GM21786 (cell line): ENCODE measurements at regions not wholly inside any gene's neighbourhood (a gene's known extent, or its start where the extent isn't known, plus 50 kb on each side); places are given as distances from the start of the nearest gene placed in this dataset.
"Not testable (repeated sequence)": the region's sequence is repeated elsewhere in the genome, so short reads cannot be mapped to it uniquely, and the experiment has no call there.

Experiments used
- ATAC-seq: cut with Tn5 transposase; IDR thresholded peaks from one replicate; pipeline ENCODE4 v1.9.1; 2021; ENCODE audit not compliant: unreplicated experiment

- no peak for ATAC-seq
Measured at GRCh38 chr18:28771849-28772248, 594.9 kb upstream of the CDH2 start.

GRCh38 chr18:28768791-28769768 is 592.1 kb upstream of the CDH2 start:
- no peak for ATAC-seq

- ATAC-seq: no peak
Measured at GRCh38 chr18:28767727-28768211, 590.8 kb upstream of the CDH2 start.

GRCh38 chr18:28767201-28767600 is 590.3 kb upstream of the CDH2 start:
- ATAC-seq: no peak

GRCh38 chr18:28766721-28767120 is 589.8 kb upstream of the CDH2 start:
- no peak for ATAC-seq

- no peak for ATAC-seq
Measured at GRCh38 chr18:28766027-28766426, 589.1 kb upstream of the CDH2 start.

GRCh38 chr18:28760299-28760698 is 583.4 kb upstream of the CDH2 start:
- no peak for ATAC-seq

GRCh38 chr18:28757466-28758008 is 580.6 kb upstream of the CDH2 start:
- ATAC-seq: no peak

- ATAC-seq: no peak
Measured at GRCh38 chr18:28743115-28743514, 566.2 kb upstream of the CDH2 start.

- no peak for ATAC-seq
Measured at GRCh38 chr18:28740575-28740974, 563.6 kb upstream of the CDH2 start.

GRCh38 chr18:28736951-28737350 is 560.0 kb upstream of the CDH2 start:
- ATAC-seq: no peak

GRCh38 chr18:28736223-28736622 is 559.3 kb upstream of the CDH2 start:
- no peak for ATAC-seq

- ATAC-seq: no peak
Measured at GRCh38 chr18:28735731-28736130, 558.8 kb upstream of the CDH2 start.

- ATAC-seq: no peak
Measured at GRCh38 chr18:28729321-28729720, 552.4 kb upstream of the CDH2 start.

- ATAC-seq: no peak
Measured at GRCh38 chr18:28728891-28729290, 552.0 kb upstream of the CDH2 start.

GRCh38 chr18:28727189-28727588 is 550.3 kb upstream of the CDH2 start:
- ATAC-seq: not testable (repeated sequence)

- no peak for ATAC-seq
Measured at GRCh38 chr18:28725876-28726275, 548.9 kb upstream of the CDH2 start.

GRCh38 chr18:28723506-28723905 is 546.6 kb upstream of the CDH2 start:
- ATAC-seq: no peak

- ATAC-seq: no peak
Measured at GRCh38 chr18:28718696-28719095, 541.8 kb upstream of the CDH2 start.

GRCh38 chr18:28716338-28716737 is 539.4 kb upstream of the CDH2 start:
- no peak for ATAC-seq

GRCh38 chr18:28715206-28715605 is 538.3 kb upstream of the CDH2 start:
- ATAC-seq: no peak

GRCh38 chr18:28714498-28714897 is 537.6 kb upstream of the CDH2 start:
- no peak for ATAC-seq
